Urothelium cell line (cell line): ENCODE measurements at regions not wholly inside any gene's neighbourhood (a gene's known extent, or its start where the extent isn't known, plus 50 kb on each side); places are given as distances from the start of the nearest gene placed in this dataset.
A peak's percentile ranks its signal among the peaks of the same experiment; 100 is the strongest.

ENCODE experiments used
- DNase-seq: peaks from one replicate; pipeline ENCODE4 v3.0.0; 2011; ENCODE audit warnings: low spot score, mixed read lengths
- FAIRE-seq: peaks from 2 replicates; lab custom pipeline; 2011; peaks lifted over from hg19 to GRCh38; lab: Jason Lieb, UNC

- DNase-seq, result peak; percentile 50
- no peak for FAIRE-seq
These were observed 285.0 kb upstream of the SLC10A2 start for GRCh38 chr13:103351035-103351828.

DNA sequence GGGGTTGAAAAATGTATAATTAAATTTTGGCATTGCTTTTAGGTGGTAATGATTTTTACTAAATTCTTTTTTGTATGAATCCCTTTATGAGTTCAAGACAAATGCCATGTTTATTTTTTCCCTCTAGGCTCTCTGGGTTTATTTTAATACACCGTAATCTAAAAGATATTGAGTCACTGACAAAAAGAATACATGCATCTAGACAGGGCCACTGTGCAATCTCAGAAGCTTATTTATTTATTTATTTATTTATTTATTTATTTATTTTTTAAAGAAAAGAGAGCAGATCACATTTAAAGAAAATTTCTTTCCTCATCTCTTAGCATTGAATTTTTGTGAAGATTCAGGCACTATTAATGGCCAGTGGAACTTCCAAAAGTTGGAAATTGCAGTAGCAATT, 283.9 kb upstream of the SLC10A2 start:
- DNase-seq (no peak), FAIRE-seq (no peak)

GRCh38 chr13:103349211-103349980, 283.2 kb upstream of the SLC10A2 start:
- FAIRE-seq (no peak), DNase-seq (no peak)

GRCh38 chr13:103335241-103335640, 269.0 kb upstream of the SLC10A2 start:
- FAIRE-seq, result no peak
- DNase-seq, result no peak

DNA sequence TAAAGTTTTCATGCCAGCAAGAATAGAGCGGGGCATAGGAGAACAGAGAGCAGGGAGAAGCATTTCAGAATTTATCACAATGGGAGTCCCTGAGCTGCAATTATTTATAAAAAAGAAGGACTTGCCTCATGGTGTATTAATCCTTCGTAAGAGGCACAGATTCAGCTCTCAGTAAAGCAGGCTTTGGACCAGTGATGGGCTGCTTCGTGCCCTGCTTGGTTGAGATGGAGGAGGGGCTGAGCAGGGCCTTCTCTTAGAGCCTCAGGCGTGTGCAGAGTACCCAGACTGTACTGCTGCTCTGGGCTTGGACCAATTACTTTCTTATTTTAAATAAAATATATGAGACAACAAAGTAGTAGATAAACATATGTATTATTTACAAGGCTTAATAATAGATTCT, 265.7 kb upstream of the SLC10A2 start:
- no peak for FAIRE-seq
- DNase-seq, result no peak

- FAIRE-seq (no peak), DNase-seq (no peak)
These were observed 262.7 kb upstream of the SLC10A2 start for GRCh38 chr13:103328899-103329298.

GRCh38 chr13:103326326-103326725, 260.1 kb upstream of the SLC10A2 start:
- DNase-seq, result no peak
- no peak for FAIRE-seq

- FAIRE-seq, result no peak
These were observed 259.5 kb upstream of the SLC10A2 start for GRCh38 chr13:103325672-103326071.

DNA sequence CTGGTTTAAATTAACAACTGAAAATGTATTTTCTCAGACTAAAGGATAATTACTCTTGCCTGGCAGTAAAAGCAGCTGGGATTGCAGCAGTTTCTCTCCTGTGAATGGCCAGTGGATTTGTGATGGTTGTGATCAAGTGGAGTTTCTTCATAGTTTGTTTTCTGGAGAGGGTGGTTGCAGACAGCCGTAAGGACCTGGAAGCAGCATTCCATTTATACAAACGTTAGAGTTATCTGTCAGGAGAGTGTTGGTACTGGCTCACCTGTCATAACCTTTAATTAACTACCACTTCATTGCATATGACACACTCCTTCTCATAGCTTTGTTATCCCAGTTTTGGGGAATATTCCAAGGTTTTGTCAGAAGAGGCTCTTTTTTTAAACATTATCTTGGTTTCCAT, 258.4 kb upstream of the SLC10A2 start:
- DNase-seq (no peak), FAIRE-seq (no peak)

More at GRCh38 chr13:103325672-103326071, 259.5 kb upstream of the SLC10A2 start:
- no peak for DNase-seq

DNA sequence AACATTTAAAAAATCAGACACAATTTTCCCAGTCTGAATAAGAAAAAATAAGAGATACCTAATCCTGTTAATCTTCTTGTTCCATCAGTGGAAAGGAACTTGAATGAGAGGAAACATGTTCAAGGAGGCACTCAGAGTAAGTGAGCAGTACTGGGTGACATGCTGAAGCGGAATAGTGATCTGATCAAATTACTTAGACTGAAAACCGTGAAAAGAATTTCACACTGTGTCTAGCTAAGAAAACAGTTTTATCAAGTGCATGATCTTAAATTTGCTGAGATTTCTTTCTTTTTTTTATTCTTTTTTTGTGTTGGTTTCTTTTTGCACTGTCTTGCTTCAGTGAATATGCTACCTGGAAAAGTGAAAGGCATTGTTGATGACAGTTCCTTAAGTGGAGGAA, 249.5 kb upstream of the SLC10A2 start:
- no peak for DNase-seq
- no peak for FAIRE-seq

DNA sequence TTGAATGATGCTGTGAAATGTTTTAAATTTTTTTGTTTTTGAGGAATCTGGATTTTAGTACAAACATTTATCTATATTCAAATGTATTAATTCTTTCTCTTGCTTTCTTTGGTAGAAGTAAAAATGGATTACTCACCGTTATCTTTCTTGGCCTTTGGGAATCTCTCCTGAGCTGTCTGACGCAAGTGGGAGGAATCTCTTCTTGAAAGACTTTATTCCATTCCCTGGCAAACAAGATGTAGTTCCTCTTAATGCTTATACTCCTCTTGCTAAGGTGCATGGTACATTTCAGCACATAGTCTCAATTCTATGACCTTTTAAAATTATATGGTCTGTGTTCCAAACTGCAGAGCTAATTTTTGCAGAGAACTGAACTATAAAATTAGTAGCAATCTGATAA, 246.2 kb upstream of the SLC10A2 start:
- DNase-seq (no peak), FAIRE-seq (no peak)

GRCh38 chr13:103308667-103309066, 242.4 kb upstream of the SLC10A2 start:
- DNase-seq (no peak), FAIRE-seq (no peak)

- DNase-seq, result no peak
- FAIRE-seq, result no peak
These were observed 239.9 kb upstream of the SLC10A2 start for GRCh38 chr13:103306163-103306562.

- FAIRE-seq, result no peak
- no peak for DNase-seq
These were observed 236.9 kb upstream of the SLC10A2 start for GRCh38 chr13:103303078-103303651.

GRCh38 chr13:103302676-103303075, 236.5 kb upstream of the SLC10A2 start:
- DNase-seq, result no peak

DNA sequence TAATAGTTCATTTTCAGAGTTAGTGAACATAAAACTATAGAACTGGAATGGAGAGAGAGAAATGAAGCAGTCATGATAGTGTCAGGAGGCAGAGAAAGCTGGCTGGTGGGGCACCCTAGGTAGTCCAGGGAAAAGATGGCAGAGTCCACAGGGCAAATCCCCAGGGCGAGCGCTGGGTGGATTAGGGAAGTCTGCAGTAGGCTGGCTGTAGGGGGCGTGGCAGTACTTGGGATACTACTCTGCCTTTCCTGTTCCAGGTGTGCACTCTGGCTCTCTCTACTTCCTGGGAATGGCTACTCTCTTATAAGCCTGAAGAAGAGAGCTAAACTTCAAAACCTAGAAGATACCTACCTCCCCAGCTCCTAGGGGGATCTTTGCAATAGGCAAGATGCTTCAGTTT, 232.9 kb upstream of the SLC10A2 start:
- DNase-seq, result no peak
- no peak for FAIRE-seq

More at GRCh38 chr13:103302676-103303075, 236.5 kb upstream of the SLC10A2 start:
- FAIRE-seq, result no peak

DNA sequence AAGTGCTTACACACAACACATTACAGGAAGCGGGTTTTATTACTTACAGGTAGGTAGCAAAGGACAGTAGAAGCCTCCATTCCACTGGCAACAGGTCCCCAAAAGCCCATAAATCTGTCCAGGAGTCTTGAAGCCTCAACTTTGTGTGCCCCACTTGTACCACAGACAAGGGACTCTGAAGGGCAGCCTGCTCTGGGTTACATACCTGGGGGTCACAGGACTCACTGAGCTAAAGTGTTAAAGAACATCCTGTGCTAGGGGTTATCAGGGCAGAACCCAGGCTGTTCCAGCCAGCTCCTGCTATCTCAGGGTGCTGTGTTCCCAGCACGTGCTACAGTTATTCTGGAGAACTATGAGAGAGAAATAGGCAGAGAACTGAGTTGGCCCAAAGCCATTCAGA, 230.9 kb upstream of the SLC10A2 start:
- DNase-seq, result no peak
- FAIRE-seq, result no peak

- no peak for DNase-seq
- FAIRE-seq, result no peak
These were observed 225.8 kb upstream of the SLC10A2 start for GRCh38 chr13:103291798-103292572.

DNA sequence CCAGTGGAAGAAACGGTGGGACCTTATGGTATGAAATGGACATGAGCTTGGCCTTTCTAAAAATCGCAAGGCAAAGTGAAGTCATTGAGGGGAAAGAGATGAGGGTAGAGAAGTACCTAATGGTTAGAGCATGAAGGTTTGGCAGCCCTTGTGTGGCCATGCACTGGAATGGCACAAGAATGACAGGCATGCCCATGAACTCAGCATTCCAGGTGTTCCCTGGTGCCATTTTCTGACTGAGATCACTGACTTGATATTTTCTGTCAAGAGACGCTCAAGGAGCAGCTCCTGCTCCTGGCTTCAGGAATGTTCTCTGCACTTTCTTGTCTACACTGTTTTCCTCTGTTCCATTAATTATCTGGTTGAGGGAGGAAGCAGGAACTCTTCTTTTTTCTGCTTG, 225.0 kb upstream of the SLC10A2 start:
- FAIRE-seq, result no peak
- no peak for DNase-seq

DNA sequence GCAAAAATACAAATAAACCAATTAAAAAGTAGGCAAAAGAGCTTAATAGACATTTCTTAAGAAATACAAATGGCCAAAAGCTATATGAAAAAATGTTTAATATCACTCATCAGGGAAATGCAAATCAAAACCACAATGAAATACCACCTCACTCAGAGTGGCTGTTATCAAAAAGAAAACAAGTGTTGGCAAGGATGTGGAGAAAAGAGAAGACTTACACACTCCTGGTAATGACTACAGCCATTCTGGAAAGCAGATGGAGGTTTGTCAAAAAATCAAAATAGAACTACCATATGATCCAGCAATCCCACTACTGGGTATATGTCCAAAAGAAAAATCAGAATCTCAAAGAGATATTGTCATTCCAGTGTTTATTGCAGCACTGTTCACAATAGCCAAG, 223.5 kb upstream of the SLC10A2 start:
- no peak for FAIRE-seq
- no peak for DNase-seq

GRCh38 chr13:103288114-103288513, 221.9 kb upstream of the SLC10A2 start:
- peak; percentile 2 for DNase-seq

More at GRCh38 chr13:103288114-103288513, 221.9 kb upstream of the SLC10A2 start:
- FAIRE-seq, result no peak
